ENCODE measurements at regions not wholly inside any gene's neighbourhood (a gene's known extent, or its start where the extent isn't known, plus 50 kb on each side); places are given as distances from the start of the nearest gene placed in this dataset.
A peak's percentile ranks its signal among the peaks of the same experiment; 100 is the strongest.

- no peak for DNase-seq
Observed at GRCh38 chr21:16866851-16867250, 646.0 kb upstream of the CXADR start.

DNA sequence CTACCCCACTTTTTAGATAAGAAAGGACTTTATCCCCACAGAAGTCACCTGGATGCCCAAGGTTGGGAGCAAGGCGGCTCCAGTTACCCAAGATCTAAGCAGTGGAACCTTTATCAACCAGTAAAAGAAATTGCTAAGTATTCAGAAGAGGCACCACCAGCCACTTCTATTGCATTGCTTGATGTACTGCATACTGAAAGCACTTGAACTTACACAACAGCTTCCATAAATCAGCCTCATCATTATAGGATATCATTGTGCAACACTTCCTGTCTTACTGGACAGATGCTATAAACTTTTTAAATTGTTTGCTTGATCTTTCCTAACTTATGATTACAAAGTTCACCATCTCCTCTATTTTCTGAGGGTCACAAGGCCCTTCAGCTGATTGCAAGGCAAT, 642.7 kb upstream of the CXADR start:
- no peak for DNase-seq

DNA sequence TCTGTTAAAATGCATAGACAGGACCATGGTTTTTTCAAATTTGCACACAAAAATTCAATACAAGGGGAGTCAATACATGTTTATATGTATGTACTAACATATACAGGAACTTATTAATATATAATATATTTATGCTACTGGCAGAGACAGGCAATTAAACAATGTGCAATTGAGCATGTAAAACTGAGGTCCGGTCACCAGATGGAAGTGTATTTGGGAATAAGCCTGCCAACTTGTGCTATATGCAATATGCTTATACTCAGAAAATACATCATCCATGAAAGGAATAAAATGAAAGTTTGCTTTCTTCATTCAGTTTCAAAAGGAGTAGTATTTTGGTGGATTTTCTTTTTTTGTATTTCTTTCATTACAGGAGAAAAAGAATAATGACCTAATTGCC, 640.2 kb upstream of the CXADR start:
- no peak for DNase-seq

DNA sequence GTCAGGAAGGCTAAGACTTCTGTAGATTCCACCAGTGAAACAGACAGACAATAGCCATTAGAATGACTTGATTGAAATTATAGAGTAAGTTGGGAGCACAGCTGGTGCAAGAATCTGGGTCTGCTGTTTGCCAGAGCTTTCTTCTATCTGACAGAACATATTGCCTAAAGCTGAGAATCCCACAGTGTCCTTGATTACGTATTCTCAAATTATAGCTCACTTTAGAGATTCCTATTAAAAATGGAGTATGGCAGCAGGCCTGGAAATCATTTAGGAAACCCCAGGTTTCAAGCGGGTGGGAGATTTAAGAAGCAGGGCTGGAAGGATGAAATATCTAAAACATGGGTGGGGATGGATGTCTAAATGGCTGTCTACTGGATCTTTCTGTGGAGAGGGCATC, 639.7 kb upstream of the CXADR start:
- no peak for DNase-seq

GRCh38 chr21:16873596-16873995, 639.2 kb upstream of the CXADR start:
- DNase-seq: no peak

DNA sequence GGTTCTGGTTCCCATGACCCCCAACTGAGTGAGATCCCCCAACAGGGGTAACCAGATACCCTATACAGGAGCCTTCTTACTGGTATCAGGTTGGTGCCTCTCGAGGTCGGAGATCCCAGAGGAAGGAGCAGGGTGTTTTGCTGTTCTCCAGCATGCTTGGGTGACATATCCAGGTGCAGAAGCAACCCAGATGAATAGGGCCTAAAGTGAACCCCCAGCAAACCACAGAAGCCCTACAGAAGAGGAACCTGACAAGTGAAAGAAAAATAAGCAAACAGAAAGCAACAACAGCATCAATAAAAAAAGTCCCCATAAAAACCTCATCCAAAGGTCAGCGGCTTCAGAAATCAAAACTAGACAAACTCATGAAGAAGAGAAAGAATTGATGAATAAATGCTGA, 633.4 kb upstream of the CXADR start:
- DNase-seq: no peak

DNA sequence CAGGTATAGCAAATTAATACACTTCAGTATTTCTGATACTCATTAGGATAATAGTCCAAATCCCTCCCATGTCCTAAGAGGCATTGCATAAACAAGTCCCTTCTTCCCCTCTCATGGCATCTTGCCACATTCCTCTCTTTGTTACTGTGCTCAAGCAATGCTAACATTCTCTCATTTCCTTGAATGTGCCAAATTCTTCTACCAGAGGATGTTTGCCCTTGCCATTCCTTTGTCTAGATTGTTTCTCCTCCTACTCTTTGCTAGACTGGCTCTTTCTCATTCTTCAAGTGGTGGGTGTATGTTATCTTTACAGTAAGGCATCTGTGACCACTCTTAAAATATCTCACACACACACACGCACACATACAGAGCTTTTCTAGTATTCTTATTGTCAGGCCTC, 621.0 kb upstream of the CXADR start:
- DNase-seq: no peak

DNA sequence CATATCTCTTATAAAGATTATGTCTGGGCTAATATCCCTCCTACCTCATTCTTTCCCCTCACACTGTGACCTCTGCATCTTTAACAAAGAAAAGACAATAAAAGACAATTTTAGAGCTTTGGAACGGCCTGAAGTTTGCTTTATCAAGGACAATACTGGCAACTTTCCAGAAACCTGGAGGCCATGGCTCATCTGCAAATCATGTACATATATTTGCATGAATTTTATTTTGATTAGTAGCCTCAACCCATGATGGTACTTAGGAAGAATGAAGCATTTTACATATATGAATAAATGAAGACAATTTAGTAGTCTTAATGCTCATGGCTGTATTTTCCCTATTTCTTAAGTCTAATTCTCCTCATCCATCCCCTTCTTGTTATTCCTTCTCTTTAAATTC, 612.2 kb upstream of the CXADR start:
- DNase-seq: no peak

GRCh38 chr21:16908077-16908476, 604.8 kb upstream of the CXADR start:
- DNase-seq: peak; percentile 43

DNA sequence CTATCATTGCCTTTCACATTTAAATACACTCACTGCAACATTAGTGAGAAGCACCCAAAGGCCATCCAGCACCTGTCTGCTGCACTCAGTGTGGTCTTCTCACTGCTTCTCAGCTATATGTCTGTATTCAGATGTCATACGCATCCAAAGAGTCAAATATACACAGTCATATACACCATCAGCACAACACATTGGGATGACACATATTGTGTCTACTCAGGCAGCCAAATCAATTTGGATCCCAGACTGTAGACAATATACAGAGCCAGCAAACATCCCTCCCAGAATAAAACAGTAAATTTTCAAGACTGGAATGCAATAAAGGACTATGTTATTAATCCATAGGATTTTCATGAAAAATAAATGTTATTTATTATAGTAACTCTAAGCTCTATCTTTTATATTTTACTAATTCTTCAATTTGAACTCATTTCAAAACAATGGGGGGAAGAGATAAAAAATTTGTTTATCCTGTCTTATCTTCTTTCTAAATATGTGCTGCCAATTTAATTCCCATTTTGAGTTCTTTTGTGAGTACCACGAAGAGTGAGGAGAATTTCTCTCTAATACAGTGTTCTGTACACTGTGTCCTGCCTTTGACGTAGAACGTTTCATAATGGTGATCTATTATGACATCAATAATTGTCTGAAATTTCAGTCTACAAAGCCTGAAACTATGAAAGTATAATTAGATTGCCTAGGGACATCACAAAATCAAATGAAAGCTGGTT, 602.2 kb upstream of the CXADR start:
- no peak for DNase-seq

DNA sequence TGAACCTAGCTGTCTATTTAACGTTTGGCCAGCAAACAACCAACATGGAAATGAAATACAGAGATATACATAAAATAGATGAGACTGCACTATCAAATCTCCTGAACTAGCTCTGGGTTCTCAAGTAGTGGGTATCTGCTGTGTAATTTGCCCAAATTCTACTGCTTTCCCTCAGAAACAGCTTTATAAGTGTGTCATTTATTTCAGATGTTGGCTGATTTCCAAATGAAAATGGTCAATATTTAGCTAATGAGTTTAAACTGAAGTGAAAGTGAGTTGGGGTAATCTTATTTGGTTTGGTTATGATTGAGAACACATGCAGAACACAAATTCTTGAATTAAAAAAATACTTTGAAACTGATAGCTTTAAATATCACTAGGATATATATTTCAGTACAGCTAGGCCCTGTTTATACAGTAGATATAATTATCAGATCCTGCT, 601.7 kb upstream of the CXADR start:
- DNase-seq: no peak

- DNase-seq: no peak
Observed at GRCh38 chr21:16912075-16912474, 600.8 kb upstream of the CXADR start.

DNA sequence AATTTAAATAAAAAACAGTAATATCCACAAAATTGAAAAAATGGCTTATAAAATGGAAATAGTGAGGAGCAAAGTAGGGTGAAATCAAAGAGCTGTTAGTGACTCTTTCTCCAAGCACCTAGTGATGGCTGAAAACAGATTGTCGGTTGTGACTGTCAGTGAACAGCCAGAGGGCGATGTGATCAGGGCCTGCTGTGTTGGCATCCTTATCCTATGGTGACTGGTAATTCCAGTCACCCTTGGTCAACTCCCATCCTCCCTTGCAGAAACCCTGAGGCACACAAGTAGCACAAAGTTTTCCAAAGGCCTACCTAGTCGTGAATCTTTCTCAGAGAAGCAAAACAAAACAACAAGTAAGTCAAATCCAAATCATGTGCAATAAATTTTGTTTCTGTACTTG, 599.8 kb upstream of the CXADR start:
- no peak for DNase-seq

- no peak for DNase-seq
Observed at GRCh38 chr21:16928439-16928838, 584.4 kb upstream of the CXADR start.

GRCh38 chr21:16932314-16932713, 580.5 kb upstream of the CXADR start:
- no peak for DNase-seq

DNA sequence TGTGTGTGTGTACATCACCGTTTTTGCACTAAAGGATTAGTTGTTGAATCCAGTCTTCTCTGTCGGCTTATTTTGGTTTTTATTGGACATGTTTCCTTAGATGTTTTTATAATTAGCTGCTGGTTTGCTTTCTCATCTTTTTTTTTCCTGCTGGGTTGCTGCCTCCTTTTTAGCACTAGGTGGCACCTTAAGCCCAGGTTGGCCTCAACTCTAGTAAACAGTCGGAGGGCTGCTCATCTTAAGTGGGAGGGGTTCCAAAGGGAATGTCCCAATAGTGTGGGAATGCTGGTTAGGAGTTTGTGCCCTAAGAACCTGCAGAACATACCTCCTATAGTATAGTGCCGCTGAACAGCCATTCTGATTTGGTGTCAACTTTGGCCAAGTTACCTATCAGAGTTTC, 570.1 kb upstream of the CXADR start:
- DNase-seq: no peak

- no peak for DNase-seq
Observed at GRCh38 chr21:16943231-16943630, 569.6 kb upstream of the CXADR start.

DNA sequence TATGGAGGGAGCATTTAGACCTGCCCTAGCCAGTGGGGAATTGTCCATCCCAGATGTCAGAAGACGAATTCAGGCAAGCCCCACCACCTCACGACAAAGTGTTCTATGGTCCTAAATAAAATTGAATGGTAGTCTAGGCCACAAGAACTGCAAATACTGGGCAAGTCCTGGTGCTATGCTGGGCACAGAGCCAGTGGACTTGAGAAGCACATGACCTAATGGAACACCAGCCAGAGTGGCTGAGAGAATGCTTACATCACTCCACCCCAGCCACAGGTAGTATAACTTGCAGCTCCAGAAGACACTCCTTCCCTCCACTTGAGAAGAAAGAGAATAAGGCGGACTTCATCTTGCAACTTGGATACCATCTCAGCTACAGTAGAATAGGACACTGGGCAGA, 567.3 kb upstream of the CXADR start:
- DNase-seq: no peak

- no peak for DNase-seq
Observed at GRCh38 chr21:16956824-16957223, 556.0 kb upstream of the CXADR start.

- DNase-seq: no peak
Observed at GRCh38 chr21:16965424-16965823, 547.4 kb upstream of the CXADR start.

GRCh38 chr21:16968436-16968835, 544.4 kb upstream of the CXADR start:
- no peak for DNase-seq

DNA sequence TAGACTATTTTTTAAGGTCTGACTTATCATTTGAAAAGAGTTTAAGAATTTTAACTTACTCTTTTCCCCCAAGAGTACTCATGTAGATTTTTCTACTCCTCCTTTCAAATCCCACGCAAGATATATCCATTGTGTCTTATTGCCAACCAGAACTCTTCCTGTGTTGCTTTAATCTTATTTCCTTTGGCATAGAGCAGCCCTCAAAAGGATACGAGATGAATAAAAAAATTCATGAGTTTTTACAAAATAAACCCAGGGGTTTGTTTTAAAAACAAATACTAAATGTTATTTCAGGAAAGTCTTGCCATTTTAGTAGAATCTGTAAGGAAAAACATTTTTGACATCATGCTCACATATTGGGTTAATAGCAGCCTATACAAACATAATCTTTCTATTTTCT, 543.2 kb upstream of the CXADR start:
- no peak for DNase-seq

GRCh38 chr21:16974060-16974459, 538.8 kb upstream of the CXADR start:
- no peak for DNase-seq

DNA sequence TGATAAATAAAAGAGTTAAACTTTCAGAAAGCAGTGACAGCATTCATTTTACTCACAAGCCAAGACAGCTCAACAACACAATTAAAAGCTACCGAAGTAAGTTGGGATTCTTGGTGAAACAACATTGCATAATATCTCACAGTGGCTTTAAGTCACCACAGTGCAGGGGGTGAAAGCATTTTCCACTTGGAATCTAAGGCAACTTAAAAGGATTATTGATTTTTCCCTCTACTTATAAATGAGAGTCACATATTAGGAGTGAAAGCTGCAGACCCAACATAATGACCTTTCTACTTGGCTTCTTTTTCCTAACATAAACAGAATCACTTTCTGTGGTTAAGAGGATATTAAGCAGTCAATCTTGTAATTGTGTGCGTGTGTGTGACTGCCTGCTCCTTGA, 536.6 kb upstream of the CXADR start:
- peak; percentile 7 for DNase-seq

DNA sequence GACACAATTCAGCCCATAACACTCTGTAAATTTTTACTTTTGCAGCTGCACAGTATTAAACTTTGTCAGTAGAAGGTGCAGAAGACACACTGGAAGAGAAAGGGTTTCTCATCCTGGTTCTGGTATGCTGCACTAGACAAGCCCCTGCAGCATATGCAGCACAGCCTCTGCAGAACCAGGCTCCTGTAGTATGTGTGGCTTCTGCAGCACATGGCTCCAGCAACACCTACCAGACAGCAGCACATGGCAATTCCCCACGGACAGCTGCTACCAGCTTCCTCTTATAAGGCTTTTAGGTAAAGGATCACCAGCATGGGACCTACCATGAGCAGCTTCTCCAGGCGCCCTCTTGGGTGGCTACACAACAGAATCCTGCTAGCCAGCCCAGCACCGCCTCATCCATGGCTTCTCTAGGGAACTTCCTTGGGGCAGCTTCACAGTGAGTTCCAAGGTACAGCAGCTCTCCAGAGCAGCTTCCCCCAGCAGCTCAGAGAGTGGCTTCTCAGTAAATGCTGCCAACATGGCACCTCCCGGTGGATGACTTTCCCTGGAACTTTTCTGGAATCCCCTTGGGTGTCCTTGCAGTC, 534.4 kb upstream of the CXADR start:
- no peak for DNase-seq
